IPS-15b (cell line): ENCODE measurements at regions not wholly inside any gene's neighbourhood (a gene's known extent, or its start where the extent isn't known, plus 50 kb on each side); places are given as distances from the start of the nearest gene placed in this dataset.

Experiments
- H3K27me3 ChIP-seq: one replicate; pipeline ENCODE4 v1.6.1; 2013; ENCODE audit warnings: low read length; ENCODE audit not compliant: control insufficient read depth, insufficient read depth
- H3K36me3 ChIP-seq: one replicate; pipeline ENCODE4 v1.6.1; 2013; ENCODE audit warnings: low read length; ENCODE audit not compliant: control insufficient read depth, insufficient read depth
- H3K4me1 ChIP-seq: one replicate; pipeline ENCODE4 v1.6.1; 2013; ENCODE audit warnings: mild to moderate bottlenecking, low read length; ENCODE audit not compliant: control insufficient read depth, insufficient read depth
- H3K4me3 ChIP-seq: one replicate; pipeline ENCODE4 v1.5.1; 2013; ENCODE audit warnings: low read depth, low read length
- H3K9ac ChIP-seq: one replicate; pipeline ENCODE4 v1.6.1; 2013; ENCODE audit warnings: low read depth, mild to moderate bottlenecking, low read length
- H3K9me3 ChIP-seq: one replicate; pipeline ENCODE4 v1.6.1; 2013; ENCODE audit warnings: mild to moderate bottlenecking, low read length; ENCODE audit not compliant: control insufficient read depth, insufficient read depth

DNA sequence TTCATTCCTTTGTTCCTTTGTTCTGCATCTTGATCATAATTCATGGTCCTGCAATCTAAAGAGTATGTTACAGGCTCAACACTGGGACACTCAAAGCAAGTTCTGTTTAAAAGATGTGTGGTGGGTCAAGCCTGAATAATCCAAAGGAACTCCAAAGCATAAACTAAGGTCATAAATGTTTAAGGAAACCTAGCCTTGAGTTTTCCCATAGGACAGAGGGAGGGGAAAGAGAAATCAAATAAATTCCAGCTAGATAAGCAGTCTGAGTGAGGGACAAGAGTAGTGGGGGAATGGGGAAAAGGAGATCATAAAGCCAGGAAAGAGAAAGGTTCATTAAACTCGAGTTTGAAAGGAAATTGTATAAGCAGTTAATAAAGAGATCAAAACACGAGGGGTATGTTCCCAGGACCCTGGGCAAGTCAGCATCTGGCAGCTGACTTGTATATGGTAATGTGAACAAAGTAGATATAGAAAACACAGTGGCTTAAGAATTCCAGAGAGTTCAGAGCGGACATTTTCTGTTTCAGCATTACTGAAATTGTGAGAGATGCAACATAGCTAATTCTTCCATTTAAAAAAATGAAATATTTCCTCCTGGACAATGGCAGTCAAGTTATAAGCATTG, 125.8 kb upstream of the EDNRA start:
- no peaks in the 10 kb centered on the region for H3K27me3 ChIP-seq
- H3K9me3 ChIP-seq: no peaks in the 10 kb centered on the region
- no peaks in the 10 kb centered on the region for H3K36me3 ChIP-seq
- no peaks in the 10 kb centered on the region for H3K4me1 ChIP-seq
- H3K4me3 ChIP-seq: no peak overlapping the region
- no peak overlapping the region for H3K9ac ChIP-seq

DNA sequence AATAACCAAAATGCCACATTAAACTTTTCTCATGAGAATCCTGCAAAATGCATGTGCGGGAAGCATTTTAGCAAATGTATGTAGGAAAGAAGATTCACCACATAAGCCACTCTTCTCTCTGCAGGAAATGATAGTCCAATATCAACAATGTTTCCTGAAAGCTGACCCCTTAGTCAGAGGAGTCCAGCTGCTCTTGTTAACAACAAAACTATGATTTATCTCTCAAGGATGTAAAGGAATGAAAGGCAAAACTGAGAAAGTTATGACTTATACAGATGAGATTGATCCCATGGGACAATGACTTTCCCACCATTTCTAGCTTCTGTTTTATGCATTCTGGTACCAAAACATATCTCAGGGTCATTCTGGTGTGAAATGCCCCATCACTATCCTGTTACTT, 125.0 kb upstream of the EDNRA start:
- H3K9ac ChIP-seq: no peak overlapping the region

DNA sequence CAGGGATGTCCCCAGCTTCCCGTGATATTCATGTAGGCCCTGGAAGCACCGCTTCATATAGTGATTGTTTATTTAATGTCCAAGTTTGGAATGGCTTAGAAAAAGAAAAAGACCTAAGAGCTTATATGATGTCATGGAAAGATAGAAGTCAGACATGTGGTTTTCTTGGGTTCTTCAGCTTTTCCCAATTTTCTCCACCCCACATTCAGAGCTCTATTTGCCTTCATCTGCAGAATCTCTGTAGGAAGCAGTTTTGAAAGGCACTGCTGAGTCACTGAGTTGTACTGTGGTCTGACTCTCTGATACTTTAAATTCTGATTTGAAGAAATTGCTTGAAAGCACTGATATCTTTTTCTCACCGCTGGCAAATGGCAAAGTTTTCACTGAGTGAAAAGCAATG, 120.6 kb upstream of the EDNRA start:
- H3K9me3 ChIP-seq: no peaks in the 10 kb centered on the region
- no peaks in the 10 kb centered on the region for H3K4me1 ChIP-seq
- no peaks in the 10 kb centered on the region for H3K27me3 ChIP-seq
- no peak overlapping the region for H3K4me3 ChIP-seq
- no peak overlapping the region for H3K9ac ChIP-seq
- H3K36me3 ChIP-seq: no peaks in the 10 kb centered on the region

More for the DNA sequence above, 125.0 kb upstream of the EDNRA start:
- Histone ChIP-seq H3K4me3 (no peak overlapping the region), H3K9me3 (no peaks in the 10 kb centered on the region), H3K27me3 (no peaks in the 10 kb centered on the region), H3K36me3 (no peaks in the 10 kb centered on the region), H3K4me1 (no peaks in the 10 kb centered on the region)

DNA sequence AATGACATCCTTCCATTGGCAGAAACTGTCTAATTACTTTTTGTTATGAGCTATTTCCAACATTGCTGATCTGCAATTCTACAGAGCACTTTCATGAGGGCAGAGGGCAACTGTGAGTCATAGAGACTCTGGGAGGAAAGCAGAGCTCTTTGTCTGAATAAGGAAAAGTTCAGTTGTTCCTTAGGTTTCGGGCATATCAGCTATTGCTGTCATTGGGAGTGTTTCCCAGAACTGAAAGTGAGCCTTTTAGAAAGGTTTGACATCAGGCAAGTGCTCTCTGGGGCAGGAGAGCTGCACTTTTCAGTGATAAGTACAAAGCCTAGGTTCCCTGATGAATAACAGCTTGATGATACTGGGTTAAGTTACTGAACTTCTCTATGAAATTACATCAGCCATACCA, 119.2 kb upstream of the EDNRA start:
- Histone ChIP-seq H3K9me3 (no peaks in the 10 kb centered on the region), H3K27me3 (no peaks in the 10 kb centered on the region), H3K36me3 (no peaks in the 10 kb centered on the region), H3K9ac (no peak overlapping the region), H3K4me3 (no peak overlapping the region), H3K4me1 (no peaks in the 10 kb centered on the region)

DNA sequence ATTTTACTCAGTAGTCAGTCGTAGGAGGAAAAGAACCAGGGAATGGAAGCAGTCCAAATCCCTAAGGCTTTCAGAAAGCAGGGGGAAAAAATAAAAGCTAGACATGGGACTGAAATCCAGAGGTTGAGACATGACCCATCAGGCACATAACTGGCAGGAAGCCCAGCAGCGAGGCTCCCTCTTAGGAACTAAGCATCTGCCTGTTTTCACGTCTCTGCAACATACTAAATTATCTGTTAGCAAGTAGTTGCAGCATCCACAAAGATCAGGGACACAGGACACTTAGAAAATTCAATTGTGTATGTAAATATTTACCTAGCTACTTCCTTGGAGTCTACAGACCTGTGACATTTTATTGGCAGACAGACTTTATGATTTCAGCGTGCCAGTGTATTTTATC, 118.0 kb upstream of the EDNRA start:
- no peaks in the 10 kb centered on the region for H3K27me3 ChIP-seq
- no peaks in the 10 kb centered on the region for H3K4me1 ChIP-seq
- no peak overlapping the region for H3K4me3 ChIP-seq
- H3K36me3 ChIP-seq: no peaks in the 10 kb centered on the region
- H3K9me3 ChIP-seq: no peaks in the 10 kb centered on the region
- H3K9ac ChIP-seq: no peak overlapping the region

DNA sequence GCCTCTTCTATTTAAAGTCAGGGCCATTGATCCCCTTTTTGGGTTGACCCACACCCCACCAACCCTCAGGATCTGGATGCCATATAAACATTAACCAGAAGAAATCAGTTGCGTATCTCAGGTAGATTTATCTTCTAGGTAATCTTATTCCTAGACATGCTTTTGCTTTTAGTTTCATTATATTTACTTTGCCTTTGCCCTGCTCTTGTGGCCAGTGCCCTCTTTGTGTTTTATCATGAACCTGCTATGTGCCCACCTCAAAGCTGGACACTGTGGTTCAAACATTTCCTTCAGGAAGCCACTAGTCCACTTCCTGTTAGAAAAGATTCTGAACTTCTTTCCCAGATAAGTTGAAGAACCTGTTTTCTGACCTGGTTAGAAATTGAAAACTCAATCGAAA, 117.4 kb upstream of the EDNRA start:
- no peaks in the 10 kb centered on the region for H3K4me1 ChIP-seq

DNA sequence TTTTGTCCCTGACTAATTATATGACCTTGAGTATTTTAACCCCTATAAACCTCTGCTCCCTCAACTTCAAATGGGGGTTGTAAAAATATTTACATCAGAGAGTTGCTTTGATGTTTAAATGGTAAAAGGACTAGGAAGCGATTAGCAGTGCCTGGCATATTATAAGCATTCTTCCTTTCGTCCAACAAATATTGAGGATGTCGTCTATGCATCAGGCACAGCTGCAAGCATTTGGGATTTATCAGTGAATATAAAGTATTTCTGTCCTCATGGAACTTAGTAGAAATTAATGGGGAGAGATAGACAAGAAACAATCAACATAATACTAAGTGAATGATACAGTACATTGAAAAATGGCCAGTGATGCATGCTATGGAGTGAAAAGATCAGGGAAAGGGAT, 115.5 kb upstream of the EDNRA start:
- Histone ChIP-seq H3K4me1 (no peaks in the 10 kb centered on the region), H3K9ac (no peak overlapping the region), H3K9me3 (no peaks in the 10 kb centered on the region), H3K36me3 (no peaks in the 10 kb centered on the region), H3K4me3 (no peak overlapping the region), H3K27me3 (no peaks in the 10 kb centered on the region)

More for the DNA sequence above, 117.4 kb upstream of the EDNRA start:
- Histone ChIP-seq H3K4me3 (no peak overlapping the region), H3K9ac (no peak overlapping the region), H3K36me3 (no peaks in the 10 kb centered on the region), H3K27me3 (no peaks in the 10 kb centered on the region), H3K9me3 (no peaks in the 10 kb centered on the region)

DNA sequence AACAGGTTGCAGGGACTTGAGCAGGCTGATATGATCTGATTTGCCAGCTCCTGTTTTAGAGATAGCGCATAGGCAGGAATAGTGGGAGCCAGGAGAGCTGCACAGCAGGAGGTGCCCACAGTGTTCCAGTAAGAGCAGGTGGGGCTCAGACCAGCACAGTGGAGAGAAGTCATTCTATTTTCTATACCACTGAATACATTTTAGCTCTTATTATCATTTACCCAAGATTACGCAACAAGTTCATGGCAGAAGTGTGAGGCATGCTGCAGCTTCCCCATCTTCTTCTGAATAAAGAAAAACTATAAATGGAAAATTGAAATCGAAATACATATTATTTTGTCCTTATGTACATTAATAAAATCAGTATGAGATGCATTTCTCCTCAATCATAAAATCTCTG, 114.7 kb upstream of the EDNRA start:
- Histone ChIP-seq H3K9ac (no peak overlapping the region), H3K9me3 (no peaks in the 10 kb centered on the region), H3K4me1 (no peaks in the 10 kb centered on the region), H3K4me3 (no peak overlapping the region), H3K27me3 (no peaks in the 10 kb centered on the region), H3K36me3 (no peaks in the 10 kb centered on the region)

DNA sequence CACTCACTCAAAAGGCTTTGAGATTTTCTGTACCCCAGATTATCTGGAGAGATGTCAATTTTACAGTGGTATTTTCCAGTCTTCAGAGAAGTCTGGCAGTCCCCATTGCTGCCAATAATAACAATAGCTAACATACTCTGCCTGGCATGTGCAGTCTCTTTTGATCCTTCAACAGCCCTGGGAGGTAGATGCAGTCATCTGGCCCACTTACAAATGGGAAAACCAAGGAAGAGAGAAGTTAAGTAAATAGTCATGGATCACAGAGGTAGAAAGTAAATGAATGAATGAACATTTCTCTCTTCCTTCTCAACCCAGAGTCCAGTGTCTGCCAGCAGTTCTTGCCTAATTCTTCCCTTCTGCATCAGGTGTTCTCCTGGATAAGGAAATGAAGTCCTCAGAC, 113.0 kb upstream of the EDNRA start:
- Histone ChIP-seq H3K9me3 (no peaks in the 10 kb centered on the region), H3K4me1 (no peaks in the 10 kb centered on the region), H3K4me3 (no peak overlapping the region), H3K36me3 (no peaks in the 10 kb centered on the region), H3K9ac (no peak overlapping the region), H3K27me3 (no peaks in the 10 kb centered on the region)

DNA sequence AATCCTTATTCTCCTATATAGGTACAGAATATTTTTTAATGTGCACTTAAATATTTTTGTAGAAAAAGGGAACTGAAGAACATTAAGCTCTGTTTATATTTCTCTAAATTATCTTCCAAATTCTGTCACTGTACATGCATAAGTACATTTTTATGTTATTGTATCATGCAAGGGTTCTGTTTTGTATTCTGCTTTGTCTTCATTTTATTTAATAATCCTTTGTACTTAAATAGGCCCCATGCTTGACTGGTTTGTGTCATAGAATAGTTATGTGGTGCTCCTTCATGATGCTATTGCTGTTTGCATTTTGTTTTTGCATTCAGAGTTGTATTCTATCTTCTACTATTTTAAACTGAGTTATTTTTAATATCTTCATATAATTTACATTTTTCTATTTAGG, 111.9 kb upstream of the EDNRA start:
- H3K4me3 ChIP-seq: no peak overlapping the region
- no peak overlapping the region for H3K9ac ChIP-seq
- H3K4me1 ChIP-seq: no peaks in the 10 kb centered on the region
- no peaks in the 10 kb centered on the region for H3K9me3 ChIP-seq
- no peaks in the 10 kb centered on the region for H3K27me3 ChIP-seq
- H3K36me3 ChIP-seq: no peaks in the 10 kb centered on the region

DNA sequence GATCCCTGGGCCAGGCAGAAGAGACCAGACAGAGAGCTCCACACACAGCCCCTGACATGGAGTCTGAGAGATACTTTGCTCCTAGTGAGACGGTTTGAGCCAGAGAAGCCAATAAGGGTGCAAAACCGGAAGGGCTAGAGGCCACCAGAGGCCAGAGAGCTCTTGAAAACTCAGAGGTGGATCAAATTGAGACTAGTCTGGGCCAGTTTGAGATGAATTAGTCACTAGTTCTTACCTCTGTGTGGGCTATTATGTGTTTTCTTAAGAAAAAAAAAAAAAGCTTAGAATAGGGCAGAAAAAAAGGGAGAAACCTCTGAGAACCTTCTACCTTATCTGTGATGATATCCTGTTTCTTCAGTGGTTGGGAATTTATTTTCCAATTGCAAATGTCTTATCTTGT, 110.4 kb upstream of the EDNRA start:
- H3K4me1 ChIP-seq: no peaks in the 10 kb centered on the region
- no peak overlapping the region for H3K9ac ChIP-seq
- H3K9me3 ChIP-seq: peaks cover 3% of the 10 kb centered on the region
- no peaks in the 10 kb centered on the region for H3K36me3 ChIP-seq
- H3K27me3 ChIP-seq: no peaks in the 10 kb centered on the region
- H3K4me3 ChIP-seq: no peak overlapping the region

DNA sequence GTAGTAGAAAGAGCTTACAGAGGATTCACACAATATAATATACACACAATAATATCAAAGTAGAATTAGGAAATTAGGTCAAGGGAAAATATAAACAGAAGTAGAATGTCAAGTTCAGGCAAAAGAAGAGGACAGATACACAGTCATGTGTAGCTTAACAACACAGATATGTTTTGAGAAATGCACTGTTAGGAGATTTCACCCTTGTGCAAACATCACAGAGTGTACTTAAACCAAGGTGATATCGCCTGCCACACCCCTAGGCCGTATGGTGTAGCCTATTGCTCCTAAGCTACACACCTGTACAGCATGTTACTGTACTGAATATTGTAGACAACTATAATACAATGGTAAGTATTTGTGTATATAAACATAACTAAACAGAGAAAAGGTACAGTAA, 110.0 kb upstream of the EDNRA start:
- no peak overlapping the region for H3K4me3 ChIP-seq
- H3K9ac ChIP-seq: no peak overlapping the region
- no peaks in the 10 kb centered on the region for H3K4me1 ChIP-seq
- no peaks in the 10 kb centered on the region for H3K36me3 ChIP-seq
- no peaks in the 10 kb centered on the region for H3K27me3 ChIP-seq
- peaks cover 3% of the 10 kb centered on the region for H3K9me3 ChIP-seq
